NCI-H510A treated with DMSO at 0.1 percent for 48 hours (cell line): ENCODE measurements at regions not wholly inside any gene's neighbourhood (a gene's known extent, or its start where the extent isn't known, plus 50 kb on each side); places are given as distances from the start of the nearest gene placed in this dataset.

Experiments
- DNase-seq: peaks from one replicate; lab custom pipeline; 2025; lab: John Stamatoyannopoulos, UW

- DNase-seq = no peak
Observed at GRCh38 chr6:128666405-128666804, 146.0 kb upstream of the PTPRK start.

GRCh38 chr6:128663238-128663637 lies 142.8 kb upstream of the PTPRK start:
- DNase-seq = no peak

- peak; percentile 10 for DNase-seq
Observed at GRCh38 chr6:128659878-128660622, 139.7 kb upstream of the PTPRK start.

GRCh38 chr6:128659276-128659675 lies 138.9 kb upstream of the PTPRK start:
- no peak for DNase-seq

- no peak for DNase-seq
Observed at GRCh38 chr6:128657181-128657580, 136.8 kb upstream of the PTPRK start.

DNA sequence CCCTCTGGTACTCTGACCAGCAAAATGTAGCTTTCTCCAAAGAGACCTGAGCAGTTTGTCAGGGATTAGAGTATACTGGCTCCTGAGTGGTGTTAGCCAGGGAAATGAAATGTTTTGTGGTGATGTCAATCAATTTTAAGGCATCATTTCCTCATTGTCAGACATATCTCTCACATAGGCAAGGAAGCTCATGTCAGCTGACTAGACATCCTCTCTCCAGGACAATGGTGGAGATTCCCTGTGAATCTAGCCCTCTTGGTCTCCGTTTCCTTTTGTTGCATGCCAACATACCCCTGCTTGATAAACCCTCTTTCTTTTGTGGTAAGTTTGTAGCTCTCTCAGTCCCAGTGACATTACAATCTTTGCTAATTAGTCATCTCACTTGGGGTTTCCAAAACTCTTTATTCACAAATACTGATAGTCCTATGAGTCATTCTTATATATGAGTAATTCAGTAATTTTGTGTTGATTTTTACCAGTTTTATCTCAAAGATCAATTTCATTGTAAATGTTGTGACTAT lies 135.6 kb upstream of the PTPRK start:
- DNase-seq = no peak

GRCh38 chr6:128648022-128648598 lies 127.7 kb upstream of the PTPRK start:
- peak; percentile 3 for DNase-seq

- no peak for DNase-seq
Observed at GRCh38 chr6:128642132-128642531, 121.7 kb upstream of the PTPRK start.

- no peak for DNase-seq
Observed at GRCh38 chr6:128641703-128642102, 121.3 kb upstream of the PTPRK start.

DNA sequence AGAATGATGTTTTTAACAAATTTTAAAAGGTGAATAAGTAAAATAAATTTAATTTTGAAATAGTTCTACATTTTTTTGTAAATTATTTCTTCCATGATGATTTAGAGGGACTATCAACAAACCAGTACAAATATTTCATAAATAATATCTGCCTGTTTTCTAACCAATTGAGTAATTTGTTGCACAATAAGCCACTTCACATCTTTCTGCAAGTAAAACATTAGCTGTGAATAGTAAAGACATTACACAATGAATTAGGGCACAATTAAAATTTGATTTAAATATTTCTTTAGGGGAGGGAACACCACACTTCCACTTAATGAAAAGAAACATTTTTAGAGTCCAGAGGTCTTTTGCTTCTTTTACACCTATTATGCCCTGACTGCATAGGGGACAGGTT lies 118.4 kb upstream of the PTPRK start:
- no peak for DNase-seq

GRCh38 chr6:128635219-128635618 lies 114.8 kb upstream of the PTPRK start:
- DNase-seq = no peak

DNA sequence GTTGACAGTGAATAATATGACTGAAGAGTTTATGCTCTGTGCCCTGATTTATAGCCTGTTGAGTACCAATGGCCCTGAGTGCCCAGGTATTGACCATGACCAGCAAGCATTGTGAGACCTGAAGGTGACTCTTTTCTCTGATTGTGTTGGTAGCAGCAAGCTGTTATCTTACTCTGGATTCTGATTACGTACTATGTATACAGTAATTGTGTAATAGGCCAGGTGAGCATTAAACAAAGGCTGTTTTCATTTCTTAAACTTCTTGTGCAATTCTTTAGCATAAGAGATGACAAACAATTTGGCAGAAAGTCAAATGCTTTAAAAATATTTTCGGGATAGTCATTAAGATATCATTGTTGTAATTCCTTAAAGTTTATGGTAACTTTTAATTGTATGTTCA lies 111.7 kb upstream of the PTPRK start:
- DNase-seq = no peak

DNA sequence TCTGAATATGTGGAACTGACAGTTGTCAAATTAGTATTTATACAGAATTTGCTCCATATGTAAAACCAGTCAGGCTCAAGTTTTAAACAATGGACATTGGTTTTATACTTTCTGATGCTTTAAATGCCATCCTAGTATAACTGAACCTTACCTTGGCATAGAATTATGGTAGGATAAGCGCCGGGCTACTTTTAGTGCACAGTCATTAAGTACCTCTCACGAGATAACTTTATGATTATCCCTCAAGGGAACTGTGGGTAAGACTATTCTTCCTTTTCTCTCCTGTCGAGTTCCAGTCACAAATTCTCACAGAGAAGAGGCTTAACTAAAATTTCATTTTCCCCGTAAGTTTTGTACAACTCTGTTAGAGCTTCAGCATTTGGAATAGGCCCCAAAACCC lies 110.6 kb upstream of the PTPRK start:
- no peak for DNase-seq

DNA sequence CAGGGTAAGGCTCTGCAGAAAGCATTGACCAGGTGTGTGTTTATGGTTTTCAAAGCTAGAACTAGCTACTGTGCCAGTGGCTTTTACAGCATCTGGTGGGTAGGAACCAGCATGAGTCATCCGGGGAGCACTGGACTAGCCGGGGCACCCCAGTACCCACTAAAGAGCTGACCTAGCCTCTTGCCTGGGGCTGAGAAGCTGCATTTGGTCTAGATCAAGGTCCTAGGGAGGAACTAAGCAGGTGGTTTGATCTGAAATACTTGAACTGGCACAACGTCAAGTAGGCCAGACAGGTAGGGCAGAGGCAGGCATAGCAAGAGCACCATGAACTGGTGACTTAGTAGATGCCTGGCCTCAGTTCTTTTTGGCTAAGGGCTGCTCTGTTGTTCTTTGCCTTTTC lies 109.8 kb upstream of the PTPRK start:
- DNase-seq = no peak

DNA sequence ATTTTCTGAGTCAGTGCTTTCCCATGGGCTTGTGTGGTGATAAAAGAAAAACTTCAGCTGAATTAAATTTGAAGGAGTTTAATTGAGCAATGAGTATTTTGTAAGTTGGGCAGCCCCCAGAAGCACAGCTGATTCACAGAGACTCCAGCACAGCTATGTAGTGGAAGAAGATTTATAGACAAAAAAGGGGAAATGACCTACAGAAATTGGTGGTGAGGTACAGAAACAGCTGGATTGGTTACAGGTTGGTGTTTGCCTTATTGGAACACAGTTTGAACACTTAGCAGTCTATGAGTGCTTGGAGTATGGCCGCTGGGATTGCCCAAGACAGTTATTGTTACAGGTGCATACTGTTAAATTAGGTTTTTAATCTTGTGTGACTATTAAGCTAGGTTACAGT lies 96.9 kb upstream of the PTPRK start:
- DNase-seq = no peak

DNA sequence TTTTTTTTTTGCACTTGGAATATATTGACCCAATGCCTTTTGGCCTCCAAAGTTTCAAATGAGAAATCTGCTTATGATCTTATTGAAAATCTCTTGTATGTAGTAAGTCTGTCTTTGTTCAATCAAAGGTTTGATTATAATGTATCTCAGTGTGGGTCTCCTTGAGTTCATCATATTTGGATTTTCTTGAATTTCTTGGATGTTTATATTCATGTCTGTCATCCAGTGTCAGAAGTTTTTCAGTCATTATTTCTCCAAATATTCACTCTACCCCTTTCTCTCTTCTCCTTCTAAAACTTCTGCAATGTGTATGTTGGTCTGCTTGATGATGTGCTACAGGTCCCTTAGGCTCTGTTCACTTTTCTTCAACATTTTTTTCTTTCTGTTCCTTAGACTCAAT lies 95.9 kb upstream of the PTPRK start:
- no peak for DNase-seq

DNA sequence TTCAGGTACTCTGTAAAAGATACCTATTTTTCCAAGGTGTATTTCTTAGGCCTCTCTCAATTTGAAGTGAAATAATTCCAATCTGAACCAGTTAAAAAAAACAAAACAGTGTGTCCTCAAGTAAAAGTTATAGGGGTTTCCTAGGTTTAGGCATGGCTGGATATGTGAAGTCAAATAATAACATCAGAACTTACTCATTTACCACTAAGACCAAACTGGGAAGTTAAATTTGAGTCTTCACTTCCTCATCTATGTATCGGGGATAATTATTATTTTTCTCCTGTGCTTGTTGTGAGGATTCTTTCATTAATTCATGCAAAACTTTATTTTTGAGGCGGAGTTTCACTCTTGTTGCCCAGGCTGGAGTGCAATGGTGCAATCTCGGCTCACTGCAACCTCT lies 86.2 kb upstream of the PTPRK start:
- DNase-seq = no peak

DNA sequence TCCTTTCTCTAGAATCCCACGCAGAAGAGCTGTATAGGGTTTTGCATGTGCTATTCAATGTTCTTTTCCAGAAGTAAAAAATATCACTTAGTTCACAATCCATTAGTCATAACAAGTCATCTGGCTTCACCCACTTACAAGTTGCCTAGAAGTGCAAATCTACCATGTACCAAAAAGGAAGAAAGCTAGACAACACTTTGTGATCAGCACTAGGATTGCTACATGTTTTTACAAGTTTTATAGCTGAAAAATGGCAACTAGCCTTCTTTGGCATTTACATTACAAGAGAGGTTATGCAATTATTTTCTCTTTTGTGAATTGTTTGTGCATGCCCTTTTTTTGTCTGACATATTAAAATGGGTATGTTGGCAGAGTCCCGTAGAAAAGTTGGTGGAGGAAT lies 85.6 kb upstream of the PTPRK start:
- DNase-seq = no peak

GRCh38 chr6:128601060-128601459 lies 80.7 kb upstream of the PTPRK start:
- no peak for DNase-seq

DNA sequence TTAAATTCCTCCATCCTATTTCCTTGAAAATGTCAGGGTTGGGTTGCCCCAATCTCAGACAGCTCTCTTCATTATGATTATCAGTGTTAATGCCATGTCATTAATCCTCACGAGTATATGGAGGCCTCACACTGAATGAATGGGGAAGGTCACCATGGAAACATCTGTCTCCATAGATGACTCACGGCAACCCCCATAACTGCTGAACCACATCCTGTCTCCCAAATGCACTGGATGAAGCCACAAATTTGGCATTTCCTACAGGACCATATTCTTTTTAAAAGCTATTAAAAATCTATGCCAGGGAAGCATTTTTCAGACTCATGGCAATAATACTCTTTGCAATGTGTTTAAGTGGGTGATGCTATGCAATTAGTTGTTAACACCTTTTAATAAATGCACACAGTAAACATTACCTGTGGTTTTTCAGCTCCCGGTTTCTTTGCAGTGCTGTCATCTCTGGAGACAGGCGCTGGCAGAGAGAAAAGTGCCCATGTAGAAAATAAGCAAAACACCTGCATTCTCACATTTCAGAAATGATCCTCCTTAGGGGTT lies 80.1 kb upstream of the PTPRK start:
- DNase-seq = no peak

GRCh38 chr6:128599036-128599435 lies 78.6 kb upstream of the PTPRK start:
- no peak for DNase-seq

GRCh38 chr6:128598571-128598970 lies 78.2 kb upstream of the PTPRK start:
- no peak for DNase-seq

DNA sequence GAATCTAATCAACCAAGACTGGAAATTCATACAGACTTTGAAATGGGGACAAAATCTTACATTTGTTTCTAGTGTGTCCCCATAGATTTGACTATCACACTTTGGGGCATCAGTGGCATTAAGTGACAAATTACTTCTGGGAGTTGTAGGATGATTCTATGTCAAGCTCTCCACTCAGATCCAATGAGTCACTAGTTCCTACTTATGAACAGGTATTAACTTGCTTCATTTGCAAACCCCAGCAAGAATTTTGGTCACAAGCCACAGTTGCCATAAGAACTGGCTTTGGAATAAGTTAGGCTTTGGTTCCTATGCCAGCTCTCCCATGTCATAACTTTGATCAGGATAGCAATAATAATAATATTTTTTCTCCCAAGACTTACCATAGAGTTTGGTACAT lies 77.6 kb upstream of the PTPRK start:
- DNase-seq = no peak

DNA sequence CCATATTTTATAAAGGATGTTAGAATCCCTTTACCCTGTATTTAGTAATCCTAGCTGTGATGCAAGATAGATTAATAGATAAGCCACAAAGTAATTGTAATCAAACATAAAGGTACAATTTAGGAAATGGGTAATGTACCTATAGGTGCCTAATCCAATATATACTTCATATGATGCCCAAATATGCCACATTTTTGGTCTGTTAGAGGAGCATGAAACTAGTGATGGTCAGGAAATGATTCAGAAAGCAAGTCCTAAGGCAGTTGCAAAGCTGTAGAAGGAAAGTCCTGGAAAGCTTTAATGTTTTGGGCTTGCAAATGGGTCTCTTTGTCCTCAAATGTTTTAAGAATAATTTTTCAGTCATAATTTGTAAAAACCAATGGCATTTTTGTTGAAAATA lies 76.6 kb upstream of the PTPRK start:
- DNase-seq = no peak
